PC-9 (cell line): ENCODE measurements at regions not wholly inside any gene's neighbourhood (a gene's known extent, or its start where the extent isn't known, plus 50 kb on each side); places are given as distances from the start of the nearest gene placed in this dataset.

ENCODE experiments used
- BruUV-seq: library from RNA; stranded (reverse); fragments of 400-500 nt; replicated peaks from 2 replicates; lab custom pipeline; 2021; lab: Mats Ljungman, UMichigan
- CTCF ChIA-PET: fragments of 300-600 bp; sonication (Branson Sonifier 250); formaldehyde crosslinking; loops from one replicate; lab custom pipeline; 2022; ENCODE audit warnings: antibody characterized with exemption; lab: Charles Lee
- POLR2A ChIA-PET: fragments of 300-600 bp; sonication (Branson Sonifier 250); formaldehyde crosslinking; loops from one replicate; lab custom pipeline; 2022; ENCODE audit warnings: antibody characterized with exemption; ENCODE audit not compliant: unreplicated experiment; lab: Charles Lee
- DNase-seq, 2 experiments: peaks; one replicate each; pipeline versions ENCODE4 v3.0.0 to v3.0.0-alpha.2; 2015 to 2022; ENCODE audit warnings: mixed read lengths in 1 of 2
- H2AFZ ChIP-seq: fragments of 200-600 bp; sonication (generic); 2 replicates; pipeline ENCODE4 v1.8.1; 2017; ENCODE audit warnings: antibody characterized with exemption
- H3F3A ChIP-seq: fragments of 200-600 bp; sonication (generic); 2 replicates; pipeline ENCODE4 v1.8.1; 2017; ENCODE audit warnings: antibody characterized with exemption, mild to moderate bottlenecking, low read depth; ENCODE audit not compliant: insufficient read depth
- H3K27ac ChIP-seq: fragments of 200-600 bp; sonication (generic); 2 replicates; pipeline ENCODE4 v1.6.1; 2016; ENCODE audit warnings: mixed run types
- H3K27me3 ChIP-seq: fragments of 200-600 bp; sonication (generic); 2 replicates; pipeline ENCODE4 v1.6.1; 2016; ENCODE audit warnings: low read depth, mixed run types; ENCODE audit not compliant: insufficient read depth
- H3K36me3 ChIP-seq: fragments of 200-600 bp; sonication (generic); 2 replicates; pipeline ENCODE4 v1.6.1; 2016; ENCODE audit warnings: low read depth, mixed run types
- H3K4me1 ChIP-seq: fragments of 200-600 bp; sonication (generic); replicated peaks from 2 replicates; pipeline ENCODE4 v1.6.1; 2016; ENCODE audit warnings: mixed run types; ENCODE audit not compliant: insufficient read depth
- H3K4me2 ChIP-seq: fragments of 200-600 bp; sonication (generic); 2 replicates; pipeline ENCODE4 v1.6.1; 2017; ENCODE audit warnings: mixed run types
- H3K4me3 ChIP-seq: fragments of 200-600 bp; sonication (generic); 2 replicates; pipeline ENCODE4 v1.6.1; 2016; ENCODE audit warnings: mixed run types
- H3K79me2 ChIP-seq: fragments of 200-600 bp; sonication (generic); 2 replicates; pipeline ENCODE4 v1.6.1; 2017; ENCODE audit warnings: low read depth, mixed run types
- H3K9me2 ChIP-seq: fragments of 200-600 bp; sonication (generic); 2 replicates; pipeline ENCODE4 v1.8.1; 2017; ENCODE audit warnings: mild to moderate bottlenecking; ENCODE audit not compliant: insufficient read depth
- H3K9me3 ChIP-seq: fragments of 200-600 bp; sonication (generic); 2 replicates; pipeline ENCODE4 v1.8.1; 2016; ENCODE audit warnings: low read depth; ENCODE audit not compliant: insufficient read depth
- H4K20me1 ChIP-seq: fragments of 200-600 bp; sonication (generic); 2 replicates; pipeline ENCODE4 v1.8.1; 2017; ENCODE audit not compliant: insufficient read depth
- EZH2 ChIP-seq: fragments of 200-600 bp; sonication (generic); IDR thresholded peaks from 2 replicates; pipeline ENCODE4 v1.8.0; 2017; ENCODE audit warnings: antibody characterized with exemption, low read depth
- intact Hi-C: fragments of 100-400 bp; cut with micrococcal nuclease; formaldehyde crosslinking; loops from one replicate; pipeline ENCODE4 v1.10.0; 2022; ENCODE audit not compliant: unreplicated experiment
- TF ChIP-seq, protein P1 (sequence below): fragments of 200-600 bp; sonication (generic); conservative IDR thresholded peaks from 2 replicates; pipeline ENCODE4 v1.6.1; 2017; ENCODE audit warnings: mixed run types, antibody characterized with exemption, mild to moderate bottlenecking, moderate library complexity

DNA sequence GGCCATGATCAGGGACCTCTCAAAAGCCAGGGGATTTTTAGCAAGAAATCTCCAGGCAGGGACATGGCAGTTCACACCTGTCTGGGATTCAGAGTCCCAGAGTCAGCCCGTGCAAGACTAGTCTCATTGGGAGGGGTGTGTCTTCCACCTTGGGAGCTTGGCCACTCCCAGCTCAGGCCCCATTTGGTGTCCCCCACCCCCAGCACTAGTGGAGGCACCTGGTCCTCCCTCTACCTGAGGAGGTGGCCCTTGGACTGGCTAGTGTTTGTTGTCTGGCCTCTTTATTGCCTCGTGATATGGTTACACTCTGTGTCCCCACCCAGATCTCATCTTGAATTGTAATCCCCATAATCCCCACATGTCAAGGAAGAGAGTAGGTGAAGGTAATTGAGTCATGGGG is 140.8 kb upstream of the PHACTR3 start:
- Histone ChIP-seq H4K20me1 (no peaks in the 10 kb centered on the region), H3K9me2 (no peaks in the 10 kb centered on the region), H2AFZ (no peak overlapping the region), H3K4me1 (no peaks in the 10 kb centered on the region), H3F3A (no peaks in the 10 kb centered on the region), H3K27ac (no peak overlapping the region), H3K27me3 (peaks cover 99% of the 10 kb centered on the region), H3K4me3 (no peak overlapping the region), H3K36me3 (no peaks in the 10 kb centered on the region), H3K79me2 (no peaks in the 10 kb centered on the region), H3K4me2 (no peak overlapping the region), H3K9me3 (no peaks in the 10 kb centered on the region)
- POLR2A ChIA-PET = no interaction called here
- CTCF ChIA-PET = no interaction called here
- DNase-seq = no peak
- intact Hi-C loops = no loop called here
- BruUV-seq = no TSS peak
- TF ChIP-seq, protein P1, sequence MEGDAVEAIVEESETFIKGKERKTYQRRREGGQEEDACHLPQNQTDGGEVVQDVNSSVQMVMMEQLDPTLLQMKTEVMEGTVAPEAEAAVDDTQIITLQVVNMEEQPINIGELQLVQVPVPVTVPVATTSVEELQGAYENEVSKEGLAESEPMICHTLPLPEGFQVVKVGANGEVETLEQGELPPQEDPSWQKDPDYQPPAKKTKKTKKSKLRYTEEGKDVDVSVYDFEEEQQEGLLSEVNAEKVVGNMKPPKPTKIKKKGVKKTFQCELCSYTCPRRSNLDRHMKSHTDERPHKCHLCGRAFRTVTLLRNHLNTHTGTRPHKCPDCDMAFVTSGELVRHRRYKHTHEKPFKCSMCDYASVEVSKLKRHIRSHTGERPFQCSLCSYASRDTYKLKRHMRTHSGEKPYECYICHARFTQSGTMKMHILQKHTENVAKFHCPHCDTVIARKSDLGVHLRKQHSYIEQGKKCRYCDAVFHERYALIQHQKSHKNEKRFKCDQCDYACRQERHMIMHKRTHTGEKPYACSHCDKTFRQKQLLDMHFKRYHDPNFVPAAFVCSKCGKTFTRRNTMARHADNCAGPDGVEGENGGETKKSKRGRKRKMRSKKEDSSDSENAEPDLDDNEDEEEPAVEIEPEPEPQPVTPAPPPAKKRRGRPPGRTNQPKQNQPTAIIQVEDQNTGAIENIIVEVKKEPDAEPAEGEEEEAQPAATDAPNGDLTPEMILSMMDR = no peak
- no peak for TF ChIP-seq EZH2

DNA sequence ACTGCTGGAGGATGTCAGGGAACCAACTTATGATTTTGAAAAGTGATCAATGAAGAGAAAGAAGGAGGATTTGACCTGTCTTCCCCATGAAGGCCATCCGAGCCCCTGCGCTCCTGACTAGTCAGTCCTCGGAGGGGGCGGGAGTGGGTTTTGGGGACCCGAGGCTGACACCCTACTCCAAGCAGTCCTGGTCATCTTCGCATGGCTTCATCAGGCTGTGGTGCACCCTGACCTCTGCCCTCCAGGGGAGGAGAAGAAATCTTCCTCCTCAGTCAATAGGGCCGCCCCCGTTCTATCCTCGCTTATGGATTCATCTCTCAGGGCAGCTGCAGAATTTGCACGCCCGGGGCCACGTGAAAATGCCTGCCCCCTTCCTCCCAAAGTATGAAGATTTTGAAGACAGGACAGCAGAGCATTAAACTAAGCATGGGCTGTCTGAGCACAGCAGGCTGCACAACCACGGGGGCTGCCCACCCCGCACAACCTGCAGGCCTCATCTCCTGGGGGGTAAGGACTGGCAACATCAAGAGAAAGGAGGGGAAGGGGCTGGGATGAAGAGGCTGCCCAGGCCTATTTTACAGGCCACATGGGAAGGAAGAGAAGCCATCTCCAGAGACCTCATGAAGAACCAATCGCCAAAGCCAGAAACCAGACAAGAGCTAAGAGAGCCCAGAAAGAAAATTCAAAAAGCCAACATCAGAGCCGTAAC is 138.1 kb upstream of the PHACTR3 start:
- BruUV-seq = no TSS peak
- POLR2A ChIA-PET = no interaction called here
- H3K9me2 ChIP-seq = no peaks in the 10 kb centered on the region
- H3K27me3 ChIP-seq = peaks cover 99% of the 10 kb centered on the region
- peak in 1 of 2 experiments; percentile 25 for DNase-seq
- no peaks in the 10 kb centered on the region for H3K4me1 ChIP-seq
- H3K27ac ChIP-seq = no peak overlapping the region
- intact Hi-C loops = no loop called here
- H3K9me3 ChIP-seq = no peaks in the 10 kb centered on the region
- H3K79me2 ChIP-seq = no peaks in the 10 kb centered on the region
- no peaks in the 10 kb centered on the region for H3K36me3 ChIP-seq
- no peak overlapping the region for H3K4me2 ChIP-seq
- no peak for TF ChIP-seq EZH2
- TF ChIP-seq, protein P1 = no peak
- no peaks in the 10 kb centered on the region for H3F3A ChIP-seq
- no peak overlapping the region for H3K4me3 ChIP-seq
- H4K20me1 ChIP-seq = no peaks in the 10 kb centered on the region
- H2AFZ ChIP-seq = no peak overlapping the region
- CTCF ChIA-PET = no interaction called here

DNA sequence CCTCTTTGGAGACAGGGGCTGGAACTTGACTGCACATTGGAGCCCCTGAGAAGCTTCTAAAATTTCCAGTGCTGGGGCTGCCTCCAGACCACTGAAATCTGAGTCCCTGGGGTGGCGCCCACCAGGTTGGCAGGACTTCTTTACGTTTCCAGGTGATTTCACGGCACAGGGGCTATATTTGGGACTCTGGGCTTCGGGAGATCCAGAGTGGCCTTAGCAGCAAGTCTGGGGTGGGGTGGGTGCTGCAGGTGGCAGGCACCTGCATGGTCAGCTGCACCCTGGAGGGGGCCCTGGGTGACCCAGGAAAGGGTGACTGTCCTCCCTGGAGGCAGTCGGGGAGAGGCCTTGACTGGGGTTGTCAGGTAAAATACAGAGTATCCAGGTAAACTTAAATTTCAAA is 135.5 kb upstream of the PHACTR3 start:
- Histone ChIP-seq H3K9me3 (no peaks in the 10 kb centered on the region), H3F3A (no peaks in the 10 kb centered on the region), H3K36me3 (no peaks in the 10 kb centered on the region), H2AFZ (no peak overlapping the region), H3K4me2 (no peak overlapping the region), H3K4me1 (no peaks in the 10 kb centered on the region), H3K79me2 (no peaks in the 10 kb centered on the region), H3K9me2 (no peaks in the 10 kb centered on the region), H4K20me1 (0 out of 2 replicates have a peak, but pooled peaks cover 4% of the 10 kb centered on the region), H3K4me3 (no peak overlapping the region), H3K27me3 (peaks cover 98% of the 10 kb centered on the region), H3K27ac (no peak overlapping the region)
- no peak for DNase-seq
- POLR2A ChIA-PET = no interaction called here
- TF ChIP-seq EZH2 = no peak
- TF ChIP-seq, protein P1 = no peak
- intact Hi-C loops = no loop called here
- CTCF ChIA-PET = no interaction called here
- BruUV-seq = no TSS peak
